ENCODE measurements at regions not wholly inside any gene's neighbourhood (a gene's known extent, or its start where the extent isn't known, plus 50 kb on each side); places are given as distances from the start of the nearest gene placed in this dataset.

DNA sequence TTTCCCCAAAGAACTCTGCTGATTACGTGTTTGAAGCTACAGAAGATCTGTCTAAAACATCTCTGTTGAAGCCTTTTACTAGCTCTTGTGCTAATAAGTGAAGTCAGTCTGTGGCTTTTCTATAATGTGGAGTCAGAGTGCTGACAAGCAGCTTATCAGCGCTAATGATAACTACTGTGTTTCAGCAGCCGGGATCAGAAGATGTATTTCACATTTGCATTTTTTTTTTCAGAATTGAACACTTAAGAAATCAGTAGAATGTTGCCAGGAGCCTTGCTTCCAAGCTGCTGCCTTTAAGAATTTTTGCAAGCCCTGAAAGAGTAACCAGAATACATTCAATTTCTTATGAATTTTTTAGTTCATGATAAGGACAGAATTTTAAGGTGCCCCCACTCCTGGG is 519.4 kb upstream of the NR5A2 start:
- Mint-ChIP-seq H3K4me1 (ENCODE audit: low read depth) (no peaks in the 10 kb centered on the region), H3K27ac (no peak overlapping the region), H3K36me3 (ENCODE audit: insufficient read depth) (no peaks in the 10 kb centered on the region), H3K9me3 (ENCODE audit: low read depth) (peaks cover 4% of the 10 kb centered on the region), H3K4me3 (ENCODE audit: low read depth) (no peak overlapping the region), H3K27me3 (no peaks in the 10 kb centered on the region)
- no peak for DNase-seq (ENCODE audit: low spot score, unreplicated experiment)
- TF ChIP-seq CTCF (IDR thresholded peaks at IDR 0.05; ENCODE audit: unreplicated experiment) = no peak

- no peaks in the 10 kb centered on the region for H3K36me3 Mint-ChIP-seq (ENCODE audit: insufficient read depth)
- H3K9me3 Mint-ChIP-seq (ENCODE audit: low read depth) = no peaks in the 10 kb centered on the region
- H3K4me3 Mint-ChIP-seq (ENCODE audit: low read depth) = no peak overlapping the region
- DNase-seq (ENCODE audit: low spot score, unreplicated experiment) = no peak
- TF ChIP-seq CTCF (IDR thresholded peaks at IDR 0.05; ENCODE audit: unreplicated experiment) = no peak
- H3K4me1 Mint-ChIP-seq (ENCODE audit: low read depth) = no peaks in the 10 kb centered on the region
- no peak overlapping the region for H3K27ac Mint-ChIP-seq
- H3K27me3 Mint-ChIP-seq = no peaks in the 10 kb centered on the region
These were observed 518.9 kb upstream of the NR5A2 start for GRCh38 chr1:199508653-199509052.

DNA sequence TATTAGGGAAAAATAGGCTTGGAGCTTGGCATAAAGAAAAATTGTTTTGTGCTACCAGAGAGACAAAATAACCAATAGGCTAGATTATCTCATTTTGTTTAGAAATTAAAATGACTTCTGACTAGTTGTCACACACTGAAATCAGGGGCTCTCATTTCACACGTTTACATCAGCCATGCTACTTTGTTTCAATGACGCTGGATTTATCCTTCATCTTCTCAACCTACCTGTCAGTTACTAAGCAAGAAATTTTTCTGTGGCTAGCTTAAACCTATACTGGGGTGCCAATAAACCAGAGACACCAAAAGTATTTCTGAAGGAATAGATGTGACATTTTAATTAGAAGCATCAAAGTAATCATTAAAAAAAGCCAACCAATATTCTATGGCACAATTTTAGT is 518.1 kb upstream of the NR5A2 start:
- Mint-ChIP-seq H3K27ac (no peak overlapping the region), H3K9me3 (ENCODE audit: low read depth) (no peaks in the 10 kb centered on the region), H3K4me1 (ENCODE audit: low read depth) (no peaks in the 10 kb centered on the region), H3K4me3 (ENCODE audit: low read depth) (no peak overlapping the region), H3K36me3 (ENCODE audit: insufficient read depth) (no peaks in the 10 kb centered on the region), H3K27me3 (no peaks in the 10 kb centered on the region)
- DNase-seq (ENCODE audit: low spot score, unreplicated experiment) = no peak
- no peak for TF ChIP-seq CTCF (IDR thresholded peaks at IDR 0.05; ENCODE audit: unreplicated experiment)

DNA sequence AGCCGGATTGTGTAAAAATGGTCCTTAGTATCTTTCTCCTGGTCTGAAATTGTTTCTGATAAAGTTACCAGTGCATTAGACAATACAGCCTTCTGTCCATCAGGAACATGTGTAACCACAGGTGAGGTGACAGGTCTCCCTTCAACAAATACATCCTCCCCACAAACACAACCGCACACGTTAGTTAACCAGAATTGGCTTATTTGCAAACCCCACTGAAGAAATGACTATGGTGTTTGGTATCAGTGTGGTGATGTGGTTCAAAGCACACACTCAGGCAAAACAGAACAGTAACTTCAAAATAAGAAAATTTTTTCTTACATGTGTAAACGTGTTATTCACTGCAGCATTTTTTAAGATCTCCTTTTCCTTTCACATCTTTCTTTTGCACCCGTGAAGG is 517.2 kb upstream of the NR5A2 start:
- DNase-seq (ENCODE audit: low spot score, unreplicated experiment) = no peak
- no peaks in the 10 kb centered on the region for H3K4me1 Mint-ChIP-seq (ENCODE audit: low read depth)
- no peaks in the 10 kb centered on the region for H3K9me3 Mint-ChIP-seq (ENCODE audit: low read depth)
- no peaks in the 10 kb centered on the region for H3K36me3 Mint-ChIP-seq (ENCODE audit: insufficient read depth)
- no peak for TF ChIP-seq CTCF (IDR thresholded peaks at IDR 0.05; ENCODE audit: unreplicated experiment)
- no peak overlapping the region for H3K4me3 Mint-ChIP-seq (ENCODE audit: low read depth)
- no peak overlapping the region for H3K27ac Mint-ChIP-seq
- no peaks in the 10 kb centered on the region for H3K27me3 Mint-ChIP-seq

GRCh38 chr1:199512037-199512710 is 515.3 kb upstream of the NR5A2 start:
- no peaks in the 10 kb centered on the region for H3K27me3 Mint-ChIP-seq
- no peaks in the 10 kb centered on the region for H3K36me3 Mint-ChIP-seq (ENCODE audit: insufficient read depth)
- H3K4me3 Mint-ChIP-seq (ENCODE audit: low read depth) = no peak overlapping the region
- no peaks in the 10 kb centered on the region for H3K9me3 Mint-ChIP-seq (ENCODE audit: low read depth)
- no peaks in the 10 kb centered on the region for H3K4me1 Mint-ChIP-seq (ENCODE audit: low read depth)
- no peak for DNase-seq (ENCODE audit: low spot score, unreplicated experiment)
- no peak for TF ChIP-seq CTCF (IDR thresholded peaks at IDR 0.05; ENCODE audit: unreplicated experiment)
- no peak overlapping the region for H3K27ac Mint-ChIP-seq
